ENCODE measurements at regions not wholly inside any gene's neighbourhood (a gene's known extent, or its start where the extent isn't known, plus 50 kb on each side); places are given as distances from the start of the nearest gene placed in this dataset.

DNA sequence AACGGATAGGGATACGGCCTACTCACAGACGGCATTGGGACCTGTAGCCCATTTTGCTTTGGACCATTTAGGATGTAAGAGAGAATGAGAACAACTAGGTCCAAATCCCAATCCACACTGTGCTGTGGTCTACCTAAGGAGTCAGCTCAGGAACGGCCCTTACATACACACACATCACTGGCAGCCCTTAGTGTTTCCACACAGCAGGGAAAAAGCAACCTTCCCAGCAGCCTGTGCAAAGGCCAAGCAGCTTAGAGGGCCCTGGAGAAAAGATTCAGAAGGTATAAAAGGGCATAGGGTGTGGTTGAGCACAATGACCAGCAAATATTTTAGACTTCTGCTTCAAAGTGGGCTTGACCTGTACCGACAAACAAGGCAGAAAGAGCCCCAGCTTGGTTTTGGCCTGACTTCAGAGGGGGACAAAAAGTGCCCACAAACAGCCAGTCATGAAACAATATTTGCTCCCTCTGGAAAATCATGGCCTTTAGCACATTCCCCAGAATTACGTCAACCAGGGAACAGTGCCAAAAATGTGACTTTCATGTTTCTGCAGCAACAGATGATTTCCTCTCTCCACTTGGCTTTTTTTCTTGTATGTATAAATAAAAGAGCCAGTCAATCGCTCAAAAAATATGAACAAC, 359.5 kb upstream of the FGF16 start (continued):
- TF ChIP-seq ZBTB43 (CRISPR knock-in tag; conservative IDR thresholded peaks at IDR 0.05) (no peak), ARNT2 (CRISPR knock-in tag; IDR thresholded peaks at IDR 0.05; ENCODE audit: low read depth) (no peak), RBM22 (optimal IDR thresholded peaks at IDR 0.05; ENCODE audit: low read length) (no peak), NFE2L2 (IDR thresholded peaks at IDR 0.05; ENCODE audit: low read length) (no peak), SPEN (CRISPR knock-in tag; IDR thresholded peaks at IDR 0.05; ENCODE audit: low read depth) (no peak), NFYB (CRISPR knock-in tag; IDR thresholded peaks at IDR 0.05) (no peak), PHF20 (CRISPR knock-in tag; IDR thresholded peaks at IDR 0.05) (no peak), RBFOX2 (IDR thresholded peaks at IDR 0.05; ENCODE audit: low read depth, low read length) (no peak), NR1H2 (CRISPR knock-in tag; IDR thresholded peaks at IDR 0.05; ENCODE audit: borderline replicate concordance, low read depth) (no peak), DNMT3B (CRISPR knock-in tag; conservative IDR thresholded peaks at IDR 0.05) (no peak), SRF (IDR thresholded peaks at IDR 0.05; ENCODE audit: low read depth, low read length) (no peak), ZNF644 (CRISPR knock-in tag; IDR thresholded peaks at IDR 0.05; ENCODE audit: low read depth) (no peak), ZNF572 (CRISPR knock-in tag; IDR thresholded peaks at IDR 0.05) (no peak), ZNF251 (CRISPR knock-in tag; IDR thresholded peaks at IDR 0.05) (no peak), HDAC6 (IDR thresholded peaks at IDR 0.05; ENCODE audit: low read depth, low read length) (no peak), EZH2 (conservative IDR thresholded peaks at IDR 0.05; ENCODE audit: low read depth, low read length) (no peak), PITX1 (CRISPR knock-in tag; IDR thresholded peaks at IDR 0.05) (no peak), PAXIP1 (CRISPR knock-in tag; conservative IDR thresholded peaks at IDR 0.05) (peak; percentile 63), NFKB2 (CRISPR knock-in tag; IDR thresholded peaks at IDR 0.05; ENCODE audit: borderline replicate concordance) (no peak), ZNF619 (CRISPR knock-in tag; IDR thresholded peaks at IDR 0.05) (no peak), MEIS1 (CRISPR knock-in tag; IDR thresholded peaks at IDR 0.05; ENCODE audit: borderline replicate concordance) (no peak)
- TF ChIP-seq, protein P1, sequence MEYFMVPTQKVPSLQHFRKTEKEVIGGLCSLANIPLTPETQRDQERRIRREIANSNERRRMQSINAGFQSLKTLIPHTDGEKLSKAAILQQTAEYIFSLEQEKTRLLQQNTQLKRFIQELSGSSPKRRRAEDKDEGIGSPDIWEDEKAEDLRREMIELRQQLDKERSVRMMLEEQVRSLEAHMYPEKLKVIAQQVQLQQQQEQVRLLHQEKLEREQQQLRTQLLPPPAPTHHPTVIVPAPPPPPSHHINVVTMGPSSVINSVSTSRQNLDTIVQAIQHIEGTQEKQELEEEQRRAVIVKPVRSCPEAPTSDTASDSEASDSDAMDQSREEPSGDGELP (IDR thresholded peaks at IDR 0.05; ENCODE audit: borderline replicate concordance, low read depth), result peak; percentile 51; the same call in 1 of the 2 replicates
- TF ChIP-seq, protein P2, sequence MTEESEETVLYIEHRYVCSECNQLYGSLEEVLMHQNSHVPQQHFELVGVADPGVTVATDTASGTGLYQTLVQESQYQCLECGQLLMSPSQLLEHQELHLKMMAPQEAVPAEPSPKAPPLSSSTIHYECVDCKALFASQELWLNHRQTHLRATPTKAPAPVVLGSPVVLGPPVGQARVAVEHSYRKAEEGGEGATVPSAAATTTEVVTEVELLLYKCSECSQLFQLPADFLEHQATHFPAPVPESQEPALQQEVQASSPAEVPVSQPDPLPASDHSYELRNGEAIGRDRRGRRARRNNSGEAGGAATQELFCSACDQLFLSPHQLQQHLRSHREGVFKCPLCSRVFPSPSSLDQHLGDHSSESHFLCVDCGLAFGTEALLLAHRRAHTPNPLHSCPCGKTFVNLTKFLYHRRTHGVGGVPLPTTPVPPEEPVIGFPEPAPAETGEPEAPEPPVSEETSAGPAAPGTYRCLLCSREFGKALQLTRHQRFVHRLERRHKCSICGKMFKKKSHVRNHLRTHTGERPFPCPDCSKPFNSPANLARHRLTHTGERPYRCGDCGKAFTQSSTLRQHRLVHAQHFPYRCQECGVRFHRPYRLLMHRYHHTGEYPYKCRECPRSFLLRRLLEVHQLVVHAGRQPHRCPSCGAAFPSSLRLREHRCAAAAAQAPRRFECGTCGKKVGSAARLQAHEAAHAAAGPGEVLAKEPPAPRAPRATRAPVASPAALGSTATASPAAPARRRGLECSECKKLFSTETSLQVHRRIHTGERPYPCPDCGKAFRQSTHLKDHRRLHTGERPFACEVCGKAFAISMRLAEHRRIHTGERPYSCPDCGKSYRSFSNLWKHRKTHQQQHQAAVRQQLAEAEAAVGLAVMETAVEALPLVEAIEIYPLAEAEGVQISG (CRISPR knock-in tag; IDR thresholded peaks at IDR 0.05), result no peak
